AG09319 (cell line): ENCODE measurements at regions not wholly inside any gene's neighbourhood (a gene's known extent, or its start where the extent isn't known, plus 50 kb on each side); places are given as distances from the start of the nearest gene placed in this dataset.

Source experiments
- DNase-seq: peaks from one replicate; pipeline ENCODE4 v3.0.0-alpha.2; 2010; ENCODE audit warnings: low read depth; ENCODE audit errors: extremely low read depth
- CTCF ChIP-seq: IDR thresholded peaks from 2 replicates; pipeline ENCODE4 v1.5.1; 2011; ENCODE audit warnings: low read depth, mild to moderate bottlenecking, inconsistent platforms, low read length, moderate library complexity

- no peak for TF ChIP-seq CTCF
- DNase-seq: no peak
Measured at GRCh38 chr13:80012251-80012650, 328.7 kb downstream of the SPRY2 start.

GRCh38 chr13:80011448-80012212 is 329.3 kb downstream of the SPRY2 start:
- TF ChIP-seq CTCF: no peak
- no peak for DNase-seq

GRCh38 chr13:80010846-80011245 is 330.1 kb downstream of the SPRY2 start:
- no peak for DNase-seq
- no peak for TF ChIP-seq CTCF

- no peak for DNase-seq
- TF ChIP-seq CTCF: no peak
Measured at GRCh38 chr13:80010286-80010831, 330.6 kb downstream of the SPRY2 start.

GRCh38 chr13:80009760-80010159 is 331.2 kb downstream of the SPRY2 start:
- TF ChIP-seq CTCF: no peak
- DNase-seq: no peak

- no peak for TF ChIP-seq CTCF
- no peak for DNase-seq
Measured at GRCh38 chr13:80006940-80007339, 334.0 kb downstream of the SPRY2 start.

GRCh38 chr13:80001510-80001842 is 339.4 kb downstream of the SPRY2 start:
- no peak for TF ChIP-seq CTCF
- no peak for DNase-seq
